K562 (cell line): ENCODE measurements at regions not wholly inside any gene's neighbourhood (a gene's known extent, or its start where the extent isn't known, plus 50 kb on each side); places are given as distances from the start of the nearest gene placed in this dataset.

Experiments used
- CBFA2T2 ChIP-seq: fragments of 450-650 bp; conservative IDR thresholded peaks from 2 replicates; pipeline ENCODE4 v1.6.1; 2017; ENCODE audit warnings: mild to moderate bottlenecking
- CCAR2 ChIP-seq: fragments of 200-400 bp; formaldehyde crosslinking; IDR thresholded peaks from 2 replicates; pipeline ENCODE4 v1.6.1; 2017; ENCODE audit warnings: mild to moderate bottlenecking, low read depth, low read length
- CHCHD3 ChIP-seq: fragments of 250-450 bp; sonication (Bioruptor Pico); IDR thresholded peaks from 2 replicates; pipeline ENCODE4 v2.1.2; 2022; ENCODE audit warnings: mild to moderate bottlenecking
- CXXC5 ChIP-seq: fragments of 250-450 bp; sonication (Bioruptor Pico); IDR thresholded peaks from 2 replicates; pipeline ENCODE4 v1.8.0; 2022; ENCODE audit warnings: inconsistent platforms, mild to moderate bottlenecking, moderate library complexity
- ELF4 ChIP-seq: fragments of 450-650 bp; formaldehyde crosslinking; IDR thresholded peaks from 2 replicates; pipeline ENCODE4 v1.4.0; 2022; ENCODE audit warnings: missing genetic modification characterization
- ESRRB ChIP-seq: fragments of 250-450 bp; sonication (Bioruptor Pico); IDR thresholded peaks from 2 replicates; pipeline ENCODE4 v1.5.0; 2020; ENCODE audit warnings: mild to moderate bottlenecking, moderate library complexity, borderline replicate concordance
- FIP1L1 ChIP-seq: fragments of 200-400 bp; formaldehyde crosslinking; IDR thresholded peaks from 2 replicates; pipeline ENCODE4 v1.6.1; 2018; ENCODE audit warnings: mild to moderate bottlenecking, low read depth, low read length; ENCODE audit not compliant: poor library complexity, severe bottlenecking
- GABPA ChIP-seq: fragments of 200-800 bp; sonication (Bioruptor generic); conservative IDR thresholded peaks from 2 replicates; pipeline ENCODE4 v1.6.1; 2016; ENCODE audit warnings: low read depth, missing genetic modification characterization, missing compliant biosample characterization
- GABPB1 ChIP-seq: sonication (generic); formaldehyde crosslinking; IDR thresholded peaks from 2 replicates; pipeline ENCODE4 v1.8.0; 2022; ENCODE audit warnings: mild to moderate bottlenecking, missing genetic modification reagents
- GMEB1 ChIP-seq: fragments of 250-450 bp; sonication (Bioruptor Pico); IDR thresholded peaks from 2 replicates; pipeline ENCODE4 v1.4.0; 2020; ENCODE audit warnings: mild to moderate bottlenecking
- JUN ChIP-seq, 2 experiments: sonication (generic) in 1 of 2; formaldehyde crosslinking in 1 of 2; IDR thresholded peaks; 2 replicates each; pipeline versions ENCODE4 v1.6.1 to v1.8.0; 2012 to 2022; ENCODE audit warnings: borderline replicate concordance in 2 of 2, mild to moderate bottlenecking in 2 of 2, improper control_type of control experiment in 1 of 2, low read depth in 1 of 2, low read length in 1 of 2, missing genetic modification reagents in 1 of 2
- NELFE ChIP-seq: IDR thresholded peaks from 2 replicates; pipeline ENCODE4 v1.6.1; 2011; ENCODE audit warnings: mild to moderate bottlenecking; ENCODE audit not compliant: insufficient read depth, insufficient read length
- NR2C2 ChIP-seq, 2 experiments: fragments of 200-800 bp in 1 of 2; sonication (Bioruptor generic) in 1 of 2; sonication (generic) in 1 of 2; formaldehyde crosslinking in 1 of 2; IDR thresholded peaks; 2 replicates each; pipeline versions ENCODE4 v1.6.1 to v1.8.0; 2016 to 2022; ENCODE audit warnings: mild to moderate bottlenecking in 1 of 2, missing compliant biosample characterization in 1 of 2, missing genetic modification characterization in 1 of 2, missing genetic modification reagents in 1 of 2
- NUFIP1 ChIP-seq: fragments of 450-650 bp; IDR thresholded peaks from 2 replicates; pipeline ENCODE4 v1.6.1; 2018; ENCODE audit not compliant: partially characterized antibody
- PHF21A ChIP-seq: fragments of 450-650 bp; IDR thresholded peaks from 2 replicates; pipeline ENCODE4 v1.6.1; 2017; ENCODE audit warnings: low read depth, borderline replicate concordance
- RFX5 ChIP-seq: IDR thresholded peaks from 2 replicates; pipeline ENCODE4 v1.6.1; 2011; ENCODE audit warnings: low read depth, mild to moderate bottlenecking, improper control_type of control experiment, low read length
- SMC3 ChIP-seq: conservative IDR thresholded peaks from 2 replicates; pipeline ENCODE4 v1.6.1; 2011; ENCODE audit warnings: low read depth, low read length, improper control_type of control experiment; ENCODE audit not compliant: insufficient read depth
- SREBF2 ChIP-seq: sonication (generic); formaldehyde crosslinking; IDR thresholded peaks from 2 replicates; pipeline ENCODE4 v1.4.0; 2020; ENCODE audit warnings: mild to moderate bottlenecking, missing genetic modification reagents
- TFAM ChIP-seq: fragments of 250-450 bp; sonication (Bioruptor Pico); conservative IDR thresholded peaks from 2 replicates; pipeline ENCODE4 v1.5.0; 2021; ENCODE audit warnings: mild to moderate bottlenecking, moderate library complexity
- ZBTB1 ChIP-seq: sonication (generic); formaldehyde crosslinking; IDR thresholded peaks from 2 replicates; pipeline ENCODE4 v1.8.1; 2023; ENCODE audit warnings: missing genetic modification reagents, low read depth, mild to moderate bottlenecking, borderline replicate concordance
- ZKSCAN1 ChIP-seq: fragments of 150-350 bp; IDR thresholded peaks from 2 replicates; pipeline ENCODE4 v1.6.1; 2016; ENCODE audit warnings: low read depth, low read length
- ZNF140 ChIP-seq: fragments of 250-450 bp; sonication (Bioruptor Pico); IDR thresholded peaks from 2 replicates; pipeline ENCODE4 v1.8.0; 2021; ENCODE audit warnings: moderate library complexity, mild to moderate bottlenecking, inconsistent platforms
- ZNF197 ChIP-seq: fragments of 200-800 bp; sonication (Bioruptor generic); IDR thresholded peaks from 2 replicates; pipeline ENCODE4 v1.6.1; 2016; ENCODE audit warnings: low read depth, missing genetic modification characterization, missing compliant biosample characterization
- ZNF408 ChIP-seq: fragments of 250-450 bp; sonication (Bioruptor Pico); IDR thresholded peaks from 2 replicates; pipeline ENCODE4 v1.4.0; 2020; ENCODE audit warnings: low read depth, mild to moderate bottlenecking, moderate library complexity
- ZNF57 ChIP-seq: fragments of 450-650 bp; formaldehyde crosslinking; IDR thresholded peaks from 2 replicates; pipeline ENCODE4 v1.4.0; 2020; ENCODE audit warnings: mild to moderate bottlenecking, moderate library complexity
- ZNF655 ChIP-seq: fragments of 250-450 bp; sonication (Bioruptor Pico); IDR thresholded peaks from 2 replicates; pipeline ENCODE4 v1.5.0; 2021

GRCh38 chr19:28521614-28522544 lies 691.1 kb downstream of the UQCRFS1 start (continued):
- TF ChIP-seq TFAM (CRISPR knock-in tag) (no peak), ZNF655 (CRISPR knock-in tag) (no peak), FIP1L1 (no peak), ZNF57 (0 out of 2 replicates have a peak, but pooled peaks have one; percentile 7), ZBTB1 (CRISPR knock-in tag) (no peak), CHCHD3 (CRISPR knock-in tag) (no peak), CCAR2 (no peak), NELFE (no peak), ZKSCAN1 (no peak), JUN (IDR thresholded peaks at IDR 0.05; ENCODE audit: borderline replicate concordance, low read depth, low read length) (no peak), JUN (CRISPR knock-in tag; IDR thresholded peaks at IDR 0.05; ENCODE audit: borderline replicate concordance) (no peak), NR2C2 (CRISPR knock-in tag; IDR thresholded peaks at IDR 0.05) (no peak), NR2C2 (tag; IDR thresholded peaks at IDR 0.05) (peak; percentile 72; the same call in 1 of the 2 replicates), ZNF197 (CRISPR knock-in tag) (peak; percentile 92; the same call in 1 of the 2 replicates), ELF4 (CRISPR knock-in tag) (0 out of 2 replicates have a peak, but pooled peaks have one; percentile 1), CBFA2T2 (no peak), RFX5 (no peak), NUFIP1 (no peak), SREBF2 (CRISPR knock-in tag) (no peak), ZNF140 (CRISPR knock-in tag) (0 out of 2 replicates have a peak, but pooled peaks have one; percentile 67), CXXC5 (peak; percentile 77), GABPB1 (no peak), GMEB1 (CRISPR knock-in tag) (0 out of 2 replicates have a peak, but pooled peaks have one; percentile 31), PHF21A (no peak), SMC3 (no peak), ZNF408 (CRISPR knock-in tag) (no peak), ESRRB (CRISPR knock-in tag) (no peak), GABPA (peak; percentile 42; the same call in 1 of the 2 replicates)
